Neural cell (in vitro differentiated cells): ENCODE measurements at regions not wholly inside any gene's neighbourhood (a gene's known extent, or its start where the extent isn't known, plus 50 kb on each side); places are given as distances from the start of the nearest gene placed in this dataset.

ENCODE experiments used
- H2AFZ ChIP-seq: fragments of 200-600, 300-800 bp; sonication (generic), shearing (Covaris generic); 2 replicates; pipeline ENCODE4 v1.6.0; 2014; ENCODE audit warnings: low read depth, mild to moderate bottlenecking, antibody characterized with exemption, low read length, moderate library complexity
- H3F3A ChIP-seq: fragments of 200-600 bp; shearing (Covaris generic); 2 replicates; pipeline ENCODE4 v1.6.1; 2016; ENCODE audit warnings: mild to moderate bottlenecking, moderate library complexity, mixed read lengths, antibody characterized with exemption, low read length; ENCODE audit not compliant: insufficient read depth, poor library complexity, severe bottlenecking
- H3K27ac ChIP-seq: fragments of 200-600, 300-800 bp; sonication (generic), shearing (Covaris generic); 2 replicates; pipeline ENCODE4 v1.5.1; 2014; ENCODE audit warnings: mild to moderate bottlenecking, low read length, moderate library complexity
- H3K27me3 ChIP-seq: fragments of 300-800, 200-600 bp; sonication (generic), shearing (Covaris generic); 2 replicates; pipeline ENCODE4 v1.6.0; 2014; ENCODE audit warnings: mild to moderate bottlenecking, low read depth, low read length, moderate library complexity; ENCODE audit not compliant: insufficient read depth
- H3K36me3 ChIP-seq: fragments of 300-800, 200-600 bp; sonication (generic), shearing (Covaris generic); 2 replicates; pipeline ENCODE4 v1.5.1; 2014; ENCODE audit warnings: mild to moderate bottlenecking, antibody characterized with exemption, low read length, moderate library complexity; ENCODE audit not compliant: insufficient read depth
- H3K4me2 ChIP-seq: fragments of 300-800, 200-600 bp; sonication (generic), shearing (Covaris generic); 2 replicates; pipeline ENCODE4 v1.6.0; 2014; ENCODE audit warnings: mild to moderate bottlenecking, low read length
- H3K4me3 ChIP-seq: fragments of 300-800, 200-600 bp; sonication (generic), shearing (Covaris generic); 2 replicates; pipeline ENCODE4 v1.5.1; 2014; ENCODE audit warnings: mild to moderate bottlenecking, low read length, moderate library complexity
- H3K79me2 ChIP-seq: fragments of 200-600 bp; shearing (Covaris generic); replicated peaks from 2 replicates; pipeline ENCODE4 v1.6.0; 2014; ENCODE audit warnings: mild to moderate bottlenecking, low read length, moderate library complexity; ENCODE audit not compliant: insufficient read depth
- H3K9ac ChIP-seq: fragments of 300-800, 200-600 bp; sonication (generic), shearing (Covaris generic); 2 replicates; pipeline ENCODE4 v1.6.1; 2016; ENCODE audit warnings: mild to moderate bottlenecking, low read length, mixed read lengths
- H3K9me2 ChIP-seq: fragments of 200-600 bp; shearing (Covaris generic); 2 replicates; pipeline ENCODE4 v1.6.1; 2016; ENCODE audit warnings: mild to moderate bottlenecking, low read length, mixed read lengths; ENCODE audit not compliant: insufficient read depth
- H3K9me3 ChIP-seq: fragments of 200-600, 300-800 bp; sonication (generic), shearing (Covaris generic); 2 replicates; pipeline ENCODE4 v1.6.1; 2016; ENCODE audit warnings: mild to moderate bottlenecking, mixed run types, low read length, moderate library complexity, mixed read lengths
- H4K20me1 ChIP-seq: fragments of 200-600 bp; shearing (Covaris generic); 2 replicates; pipeline ENCODE4 v1.6.1; 2016; ENCODE audit warnings: mild to moderate bottlenecking, mixed run types; ENCODE audit not compliant: insufficient read depth
- CTCF ChIP-seq: fragments of 450-650 bp; IDR thresholded peaks from 2 replicates; pipeline ENCODE4 v1.5.1; 2014; ENCODE audit warnings: antibody characterized with exemption, mild to moderate bottlenecking, moderate library complexity; ENCODE audit not compliant: poor library complexity, severe bottlenecking
- EP300 ChIP-seq: fragments of 450-650 bp; conservative IDR thresholded peaks from 2 replicates; pipeline ENCODE4 v1.6.1; 2014; ENCODE audit warnings: antibody characterized with exemption, mild to moderate bottlenecking, moderate library complexity; ENCODE audit not compliant: poor library complexity, severe bottlenecking
- EZH2 ChIP-seq: fragments of 200-600, 300-800 bp; shearing (Covaris generic), sonication (generic); IDR thresholded peaks from 2 replicates; pipeline ENCODE4 v1.6.1; 2014; ENCODE audit warnings: antibody characterized with exemption, low read length, borderline replicate concordance, mild to moderate bottlenecking; ENCODE audit not compliant: insufficient read depth, poor library complexity, severe bottlenecking
- MXI1 ChIP-seq: fragments of 450-650 bp; conservative IDR thresholded peaks from 2 replicates; pipeline ENCODE4 v1.6.1; 2014; ENCODE audit warnings: antibody characterized with exemption, mild to moderate bottlenecking; ENCODE audit not compliant: poor library complexity, severe bottlenecking
- POLR2AphosphoS5 ChIP-seq: IDR thresholded peaks from 2 replicates; pipeline ENCODE4 v1.6.1; 2012
- RAD21 ChIP-seq: fragments of 450-650 bp; conservative IDR thresholded peaks from 2 replicates; pipeline ENCODE4 v1.6.1; 2014; ENCODE audit warnings: antibody characterized with exemption, mild to moderate bottlenecking, moderate library complexity
- REST ChIP-seq: IDR thresholded peaks from 2 replicates; pipeline ENCODE4 v1.6.1; 2012; ENCODE audit warnings: borderline replicate concordance
- SMC3 ChIP-seq: fragments of 450-650 bp; conservative IDR thresholded peaks from 2 replicates; pipeline ENCODE4 v1.6.1; 2014; ENCODE audit warnings: antibody characterized with exemption, mild to moderate bottlenecking, moderate library complexity; ENCODE audit not compliant: poor library complexity
- TAF1 ChIP-seq: IDR thresholded peaks from 2 replicates; pipeline ENCODE4 v1.6.1; 2012; ENCODE audit warnings: low read depth

- Histone ChIP-seq H3K36me3 (no peaks in the 10 kb centered on the region), H3K9me2 (no peaks in the 10 kb centered on the region), H3K27ac (no peak overlapping the region), H3K9ac (no peak overlapping the region), H3K9me3 (no peaks in the 10 kb centered on the region), H3F3A (no peaks in the 10 kb centered on the region), H2AFZ (no peak overlapping the region), H3K27me3 (no peaks in the 10 kb centered on the region), H4K20me1 (no peaks in the 10 kb centered on the region), H3K4me2 (no peak overlapping the region), H3K4me3 (no peak overlapping the region), H3K79me2 (no peaks in the 10 kb centered on the region)
- no peak for TF ChIP-seq REST
- TF ChIP-seq CTCF, result no peak
- no peak for TF ChIP-seq POLR2AphosphoS5
- TF ChIP-seq RAD21, result no peak
- no peak for TF ChIP-seq EP300
- no peak for TF ChIP-seq EZH2
- no peak for TF ChIP-seq SMC3
- TF ChIP-seq MXI1, result no peak
- TF ChIP-seq TAF1, result no peak
Measured at GRCh38 chr11:44403176-44403575, 93.2 kb upstream of the ALX4 start.

GRCh38 chr11:44403587-44404273 is 93.8 kb upstream of the ALX4 start:
- no peak for TF ChIP-seq MXI1
- no peak for TF ChIP-seq CTCF
- no peak for TF ChIP-seq REST
- no peak for TF ChIP-seq TAF1
- no peak for TF ChIP-seq POLR2AphosphoS5
- no peak for TF ChIP-seq EZH2
- no peak for TF ChIP-seq SMC3
- no peak for TF ChIP-seq RAD21
- no peak for TF ChIP-seq EP300

More at GRCh38 chr11:44403587-44404273, 93.8 kb upstream of the ALX4 start:
- Histone ChIP-seq H3F3A (no peaks in the 10 kb centered on the region), H4K20me1 (no peaks in the 10 kb centered on the region), H2AFZ (no peak overlapping the region), H3K9ac (no peak overlapping the region), H3K9me3 (no peaks in the 10 kb centered on the region), H3K9me2 (no peaks in the 10 kb centered on the region), H3K36me3 (no peaks in the 10 kb centered on the region), H3K27ac (no peak overlapping the region), H3K4me3 (no peak overlapping the region), H3K79me2 (no peaks in the 10 kb centered on the region), H3K27me3 (no peaks in the 10 kb centered on the region), H3K4me2 (no peak overlapping the region)
